Daoy (cell line): ENCODE measurements at regions not wholly inside any gene's neighbourhood (a gene's known extent, or its start where the extent isn't known, plus 50 kb on each side); places are given as distances from the start of the nearest gene placed in this dataset.
"Not testable (repeated sequence)": the region's sequence is repeated elsewhere in the genome, so short reads cannot be mapped to it uniquely, and the experiment has no call there.

ENCODE experiments used
- DNase-seq: peaks from one replicate; pipeline ENCODE4 v3.0.0-alpha.2; 2015; ENCODE audit warnings: low read depth

- DNase-seq: not testable (repeated sequence)
Measured at GRCh38 chr2:51894584-51894983, 862.7 kb upstream of the NRXN1 start.

GRCh38 chr2:51888120-51888519 is 856.2 kb upstream of the NRXN1 start:
- DNase-seq: no peak

- no peak for DNase-seq
Measured at GRCh38 chr2:51881673-51882072, 849.7 kb upstream of the NRXN1 start.

DNA sequence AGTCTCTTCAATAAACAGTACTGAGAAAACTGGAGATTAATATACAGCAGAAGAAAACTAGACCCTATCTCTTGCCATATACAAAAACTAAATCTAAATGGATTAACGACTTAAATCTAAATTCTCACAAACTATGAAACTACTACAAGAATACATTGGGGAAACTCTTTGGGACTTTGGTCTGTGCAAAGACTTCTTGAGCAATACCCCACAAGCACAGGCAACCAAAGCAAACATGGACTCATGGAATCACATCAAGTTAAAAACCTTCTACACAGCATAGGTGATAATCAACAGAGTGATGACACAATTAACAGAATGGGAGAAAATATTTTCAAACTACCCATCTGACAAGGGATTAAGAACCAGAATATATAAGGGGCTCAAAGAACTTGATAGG is 848.2 kb upstream of the NRXN1 start:
- no peak for DNase-seq

DNA sequence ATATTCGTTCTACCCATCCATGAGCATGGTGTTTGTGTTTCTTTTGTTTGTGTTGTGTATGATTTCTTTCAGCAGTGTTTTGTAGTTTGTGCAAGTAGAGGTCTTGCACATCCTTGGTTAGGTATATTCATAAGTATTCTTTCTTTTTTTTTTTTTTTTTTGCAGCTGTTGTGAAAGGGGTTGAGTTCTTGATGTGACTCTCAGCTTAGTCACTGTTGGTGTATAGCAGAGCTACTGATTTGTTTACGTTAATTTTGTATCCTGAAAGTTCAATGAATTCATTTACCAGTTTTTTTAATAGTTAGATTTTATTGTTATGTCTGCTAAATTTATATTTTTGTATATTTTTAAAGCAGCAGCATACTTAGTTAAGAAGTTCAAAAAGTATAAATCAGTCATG is 834.4 kb upstream of the NRXN1 start:
- no peak for DNase-seq

DNA sequence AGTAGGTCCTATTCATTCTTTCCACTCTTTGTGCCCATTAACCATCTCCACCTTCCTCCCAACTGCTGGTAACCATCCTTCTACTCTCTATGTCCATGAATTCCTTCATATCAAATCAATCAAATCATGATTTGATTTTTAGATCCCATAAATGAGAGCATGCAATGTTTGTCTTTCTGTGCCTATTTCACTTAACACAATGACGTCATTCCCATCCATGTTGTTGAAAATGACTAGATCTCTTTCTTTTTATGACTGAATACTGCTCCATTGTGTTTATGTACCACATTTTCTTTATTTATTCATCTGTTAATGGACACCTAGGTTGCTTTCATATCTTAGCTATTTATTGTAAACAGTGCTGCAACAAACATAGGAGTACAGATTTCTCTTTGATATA is 827.3 kb upstream of the NRXN1 start:
- no peak for DNase-seq

DNA sequence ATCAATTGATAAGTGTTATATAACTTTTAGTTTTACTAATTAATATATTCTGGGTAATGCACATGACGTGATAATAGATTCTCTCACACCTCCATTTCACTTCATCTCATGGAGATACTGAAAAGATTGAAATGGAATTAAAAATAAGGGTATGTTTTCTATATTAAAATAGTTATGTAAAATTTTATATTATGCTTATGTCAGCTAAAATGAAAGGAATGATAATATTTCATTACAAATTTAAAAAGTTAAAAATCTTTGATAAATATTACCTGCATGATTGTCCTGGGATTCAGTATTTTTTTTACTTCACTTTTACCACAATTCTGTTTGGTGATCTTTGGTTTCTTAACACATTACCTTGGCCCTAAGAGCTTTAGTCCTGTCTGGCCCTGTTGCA is 823.8 kb upstream of the NRXN1 start:
- DNase-seq: no peak

DNA sequence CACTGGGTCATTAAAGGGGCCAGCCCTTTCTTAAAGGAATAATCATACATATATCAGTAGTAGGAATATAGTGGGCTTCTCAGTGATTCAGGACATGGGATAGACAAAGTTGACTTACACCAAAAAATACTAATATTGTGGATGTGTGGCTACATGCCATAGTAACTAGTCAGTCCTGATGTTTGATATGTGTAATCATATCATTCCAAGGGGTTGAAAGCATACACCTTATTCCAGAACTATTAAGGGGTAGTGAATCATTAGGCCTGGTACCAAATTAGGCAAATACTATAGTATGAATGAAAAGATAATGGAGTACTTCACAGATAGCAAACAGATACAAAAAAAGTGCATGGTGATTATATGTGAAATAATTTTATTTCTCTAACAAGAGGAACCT is 814.9 kb upstream of the NRXN1 start:
- no peak for DNase-seq

DNA sequence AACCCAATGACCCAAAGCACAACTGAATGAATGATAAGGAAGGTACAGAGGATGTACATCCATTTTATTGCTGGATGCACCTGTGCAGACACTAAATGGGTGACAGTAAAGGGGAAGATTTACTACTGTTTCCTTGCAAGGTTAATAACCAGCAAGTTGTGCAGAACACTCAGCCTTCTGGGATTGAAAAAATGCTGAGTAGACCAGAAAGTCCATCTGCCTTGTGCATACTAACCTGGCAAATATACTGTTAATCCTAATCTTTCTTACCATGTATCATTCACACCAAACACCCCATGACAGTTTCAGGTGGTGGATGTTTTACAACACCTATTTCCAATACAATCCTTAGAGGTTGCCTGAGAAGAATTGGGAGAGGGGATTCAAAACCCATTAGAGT is 814.1 kb upstream of the NRXN1 start:
- no peak for DNase-seq

GRCh38 chr2:51844596-51844995 is 812.7 kb upstream of the NRXN1 start:
- no peak for DNase-seq

- no peak for DNase-seq
Measured at GRCh38 chr2:51829477-51829876, 797.5 kb upstream of the NRXN1 start.

GRCh38 chr2:51825823-51826222 is 793.9 kb upstream of the NRXN1 start:
- no peak for DNase-seq

DNA sequence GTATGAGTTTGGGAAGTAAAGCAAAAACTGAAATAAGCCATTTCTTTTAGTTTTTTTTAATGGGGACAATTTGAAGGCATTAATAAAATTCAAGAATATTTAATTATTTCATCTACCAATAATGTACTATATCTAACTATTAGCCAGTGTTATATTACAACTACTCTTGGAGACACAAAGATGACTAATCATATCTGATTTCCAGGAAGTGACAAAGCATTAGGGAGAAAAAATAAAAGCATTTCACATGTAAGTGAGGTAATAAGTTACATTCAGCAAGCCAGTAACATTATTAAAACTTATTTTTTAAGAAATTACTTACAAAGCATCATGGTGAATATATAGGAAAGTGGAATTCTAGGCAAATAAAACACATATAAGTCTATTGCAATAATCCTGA is 781.3 kb upstream of the NRXN1 start:
- DNase-seq: no peak

- no peak for DNase-seq
Measured at GRCh38 chr2:51812138-51812866, 780.4 kb upstream of the NRXN1 start.

DNA sequence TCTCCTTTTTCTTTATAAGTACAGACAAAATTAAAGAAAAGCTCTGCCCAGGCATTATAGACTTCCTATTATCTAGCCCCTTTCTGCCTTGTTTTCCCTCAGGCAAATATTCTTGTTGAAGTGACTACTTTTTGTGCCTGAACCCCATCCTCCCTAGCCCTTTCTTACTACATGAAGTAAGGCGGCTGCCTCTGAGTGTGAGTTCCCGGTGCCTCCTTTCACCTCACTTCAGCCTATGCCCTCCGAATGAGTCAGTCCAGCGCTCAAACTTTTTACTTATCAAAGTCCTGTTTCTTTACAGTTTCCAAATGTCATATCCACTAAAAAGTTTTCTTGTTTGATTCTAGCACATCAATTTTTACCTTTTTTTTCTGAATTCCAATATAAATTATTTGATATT is 778.3 kb upstream of the NRXN1 start:
- no peak for DNase-seq

DNA sequence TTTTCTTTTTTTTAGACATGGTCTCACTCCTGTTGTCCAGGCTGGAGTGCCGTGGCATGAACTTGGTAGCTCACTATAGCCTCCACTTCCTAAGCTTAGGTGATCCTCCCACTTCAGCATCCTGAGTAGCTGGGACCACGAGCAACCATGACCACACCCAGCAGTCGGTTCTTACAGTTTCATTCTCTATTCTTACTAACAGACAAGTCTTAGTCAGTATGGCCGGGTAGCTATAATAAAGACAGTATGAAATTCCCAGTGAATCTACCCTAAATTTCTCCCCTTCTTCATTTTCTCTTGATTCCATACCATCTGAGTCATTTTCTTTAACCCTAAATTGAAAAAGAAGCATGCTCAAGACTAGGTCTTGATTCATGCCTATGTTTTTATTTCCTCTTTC is 775.3 kb upstream of the NRXN1 start:
- no peak for DNase-seq

GRCh38 chr2:51795248-51795888 is 763.4 kb upstream of the NRXN1 start:
- no peak for DNase-seq

- no peak for DNase-seq
Measured at GRCh38 chr2:51791496-51791895, 759.6 kb upstream of the NRXN1 start.

DNA sequence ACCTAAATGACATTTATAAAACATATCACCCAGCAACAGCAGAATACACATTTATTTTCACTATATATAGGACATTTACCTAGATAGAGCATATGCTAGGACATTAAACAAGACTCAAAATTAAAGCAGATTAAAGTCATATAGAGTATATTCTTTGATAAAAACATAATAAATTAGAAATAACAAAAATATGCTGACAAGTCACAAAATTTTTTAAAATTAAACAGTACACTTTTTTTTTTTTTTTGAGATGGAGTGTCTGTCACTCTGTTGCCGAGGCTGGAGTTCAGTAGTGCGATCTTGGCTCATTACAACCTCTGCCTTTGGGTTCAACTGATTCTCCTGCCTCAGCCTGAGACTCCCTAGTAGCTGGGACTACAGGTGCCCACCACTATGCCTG is 758.9 kb upstream of the NRXN1 start:
- DNase-seq: no peak

DNA sequence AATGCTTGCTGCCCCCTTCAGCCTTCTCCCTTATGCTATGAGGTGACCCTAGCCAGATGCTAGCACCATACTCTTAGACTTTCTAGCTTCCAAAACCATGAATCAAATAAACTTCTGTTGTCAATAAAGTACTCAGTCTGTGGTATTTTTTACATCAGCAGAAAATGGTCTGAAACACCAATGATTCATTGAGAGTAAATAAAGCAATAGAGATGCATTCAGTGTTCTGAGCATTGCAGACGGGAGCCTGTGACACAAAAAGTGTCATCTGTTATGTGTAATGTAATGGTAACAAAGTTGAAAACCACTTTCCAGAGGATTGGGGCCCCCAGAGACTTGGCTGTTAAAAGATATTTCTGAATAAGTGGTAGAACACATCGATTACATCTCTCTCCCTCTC is 758.0 kb upstream of the NRXN1 start:
- DNase-seq: no peak

DNA sequence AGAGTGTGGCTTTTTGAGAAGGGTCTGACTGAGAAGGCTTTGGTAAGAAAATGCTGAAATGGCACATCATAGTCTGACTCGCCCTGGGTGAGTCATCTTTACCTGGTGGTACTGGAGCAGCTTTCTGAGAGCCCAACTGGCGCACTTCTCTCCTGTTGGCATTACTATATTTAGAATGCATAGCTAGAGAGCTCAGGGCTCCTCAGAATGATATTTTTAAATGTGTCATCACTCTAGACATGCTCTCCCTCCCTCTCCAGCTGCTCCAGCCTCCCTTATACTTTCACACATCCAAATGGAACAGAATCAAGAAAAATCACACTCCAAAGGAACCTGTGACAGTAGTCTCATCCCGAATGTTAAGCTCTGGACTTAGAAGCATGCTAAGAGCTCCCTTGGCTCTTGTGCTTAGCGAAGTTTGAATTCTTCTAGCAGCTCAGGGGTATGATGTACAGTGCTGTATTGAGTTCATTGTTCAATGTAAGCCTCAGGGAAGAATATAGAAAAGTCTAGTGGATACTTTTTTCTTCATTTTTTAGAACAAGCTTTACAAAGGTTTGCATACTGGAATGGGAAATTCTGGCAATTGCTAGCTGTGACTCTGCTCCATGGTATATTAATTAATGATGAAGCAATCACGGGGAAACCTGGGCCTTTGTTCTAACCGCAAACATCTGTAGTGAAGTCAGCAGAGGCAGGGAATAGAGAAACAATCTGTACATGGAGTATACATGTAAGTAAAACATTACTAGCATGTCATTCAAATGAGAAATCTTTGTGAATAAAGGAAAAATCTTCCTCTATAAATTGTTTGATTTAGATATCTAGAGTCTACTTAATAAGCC is 751.2 kb upstream of the NRXN1 start:
- DNase-seq: no peak

- DNase-seq: no peak
Measured at GRCh38 chr2:51781691-51782090, 749.8 kb upstream of the NRXN1 start.

GRCh38 chr2:51780353-51780752 is 748.4 kb upstream of the NRXN1 start:
- no peak for DNase-seq
